ENCODE measurements at regions not wholly inside any gene's neighbourhood (a gene's known extent, or its start where the extent isn't known, plus 50 kb on each side); places are given as distances from the start of the nearest gene placed in this dataset.

- Histone ChIP-seq H3K4me2 (ENCODE audit: low read length) (no peak overlapping the region), H3K4me3 (ENCODE audit: low read depth, low read length, poor library complexity, severe bottlenecking) (no peak overlapping the region), H3K9me3 (ENCODE audit: low read length) (no peaks in the 10 kb centered on the region), H3K27ac (ENCODE audit: low read depth, low read length, poor library complexity, severe bottlenecking) (no peak overlapping the region), H2AFZ (ENCODE audit: low read length) (no peak overlapping the region), H4K20me1 (ENCODE audit: insufficient read depth, low read length) (no peaks in the 10 kb centered on the region), H3K79me2 (ENCODE audit: insufficient read depth, low read depth, low read length) (no peaks in the 10 kb centered on the region), H3K4me1 (ENCODE audit: insufficient read depth, low read length, poor library complexity, severe bottlenecking) (no peaks in the 10 kb centered on the region), H3K9me2 (ENCODE audit: insufficient read depth, low read length) (no peaks in the 10 kb centered on the region), H3K36me3 (ENCODE audit: insufficient read depth, low read length) (no peaks in the 10 kb centered on the region)
- intact Hi-C loops (cut with micrococcal nuclease; ENCODE audit: unreplicated experiment) = no loop called here
- DNase-seq (ENCODE audit: low spot score) = no peak
- CTCF ChIA-PET (ENCODE audit: unreplicated experiment) = no interaction called here
- no peak for TF ChIP-seq EZH2phosphoT487 (IDR thresholded peaks at IDR 0.05; ENCODE audit: borderline replicate concordance, low read depth, low read length)
- no peak for TF ChIP-seq CTCF (conservative IDR thresholded peaks at IDR 0.05; ENCODE audit: low read length)
- POLR2A ChIA-PET = interaction anchor here (0.7 to 1.4 kb wide), 2 partner anchors 9 to 11 kb away, joined by 3 to 4 read pairs; no protein-coding TSS in a partner anchor
- no TSS peak for BruUV-seq (replicated peaks)
These were observed 157.9 kb upstream of the NRIP1 start for GRCh38 chr21:15222707-15223106.

- Histone ChIP-seq H3K9me3 (ENCODE audit: low read length) (no peaks in the 10 kb centered on the region), H3K79me2 (ENCODE audit: insufficient read depth, low read depth, low read length) (no peaks in the 10 kb centered on the region), H4K20me1 (ENCODE audit: insufficient read depth, low read length) (no peaks in the 10 kb centered on the region), H3K27ac (ENCODE audit: low read depth, low read length, poor library complexity, severe bottlenecking) (no peak overlapping the region), H3K4me3 (ENCODE audit: low read depth, low read length, poor library complexity, severe bottlenecking) (no peak overlapping the region), H3K4me1 (ENCODE audit: insufficient read depth, low read length, poor library complexity, severe bottlenecking) (no peaks in the 10 kb centered on the region), H2AFZ (ENCODE audit: low read length) (no peak overlapping the region), H3K4me2 (ENCODE audit: low read length) (no peak overlapping the region), H3K36me3 (ENCODE audit: insufficient read depth, low read length) (no peaks in the 10 kb centered on the region), H3K9me2 (ENCODE audit: insufficient read depth, low read length) (no peaks in the 10 kb centered on the region)
- BruUV-seq (replicated peaks) = no TSS peak
- no peak for TF ChIP-seq EZH2phosphoT487 (IDR thresholded peaks at IDR 0.05; ENCODE audit: borderline replicate concordance, low read depth, low read length)
- no peak for TF ChIP-seq CTCF (conservative IDR thresholded peaks at IDR 0.05; ENCODE audit: low read length)
- intact Hi-C loops (cut with micrococcal nuclease; ENCODE audit: unreplicated experiment) = no loop called here
- ChIA-PET POLR2A (no interaction called here), CTCF (ENCODE audit: unreplicated experiment) (no interaction called here)
- no peak for DNase-seq (ENCODE audit: low spot score)
These were observed 159.7 kb upstream of the NRIP1 start for GRCh38 chr21:15224346-15225086.

- Histone ChIP-seq H3K4me1 (ENCODE audit: insufficient read depth, low read length, poor library complexity, severe bottlenecking) (no peaks in the 10 kb centered on the region), H3K79me2 (ENCODE audit: insufficient read depth, low read depth, low read length) (no peaks in the 10 kb centered on the region), H3K36me3 (ENCODE audit: insufficient read depth, low read length) (no peaks in the 10 kb centered on the region), H2AFZ (ENCODE audit: low read length) (no peak overlapping the region), H4K20me1 (ENCODE audit: insufficient read depth, low read length) (no peaks in the 10 kb centered on the region), H3K4me2 (ENCODE audit: low read length) (no peak overlapping the region), H3K27ac (ENCODE audit: low read depth, low read length, poor library complexity, severe bottlenecking) (no peak overlapping the region), H3K9me2 (ENCODE audit: insufficient read depth, low read length) (no peaks in the 10 kb centered on the region), H3K9me3 (ENCODE audit: low read length) (no peaks in the 10 kb centered on the region), H3K4me3 (ENCODE audit: low read depth, low read length, poor library complexity, severe bottlenecking) (no peak overlapping the region)
- POLR2A ChIA-PET = interaction anchor here (0.9 to 1.0 kb wide), 2 partner anchors 11 to 46 kb away, joined by 3 read pairs; no protein-coding TSS in a partner anchor
- CTCF ChIA-PET (ENCODE audit: unreplicated experiment) = no interaction called here
- BruUV-seq (replicated peaks) = no TSS peak
- intact Hi-C loops (cut with micrococcal nuclease; ENCODE audit: unreplicated experiment) = no loop called here
- TF ChIP-seq EZH2phosphoT487 (IDR thresholded peaks at IDR 0.05; ENCODE audit: borderline replicate concordance, low read depth, low read length) = no peak
- TF ChIP-seq CTCF (conservative IDR thresholded peaks at IDR 0.05; ENCODE audit: low read length) = no peak
- DNase-seq (ENCODE audit: low spot score) = no peak
These were observed 163.1 kb upstream of the NRIP1 start for GRCh38 chr21:15227919-15228318.

Measured in OCI-LY7 (cell line).